Astrocyte (in vitro differentiated cells and primary cell): ENCODE measurements at regions not wholly inside any gene's neighbourhood (a gene's known extent, or its start where the extent isn't known, plus 50 kb on each side); places are given as distances from the start of the nearest gene placed in this dataset.

Experiments
- CTCF ChIP-seq: IDR thresholded peaks from 2 replicates; pipeline ENCODE4 v1.5.1; 2011; ENCODE audit warnings: low read depth, mild to moderate bottlenecking, inconsistent platforms, low read length, moderate library complexity; ENCODE audit not compliant: insufficient read depth
- EZH2 ChIP-seq: IDR thresholded peaks from 2 replicates; pipeline ENCODE4 v1.6.1; 2012; ENCODE audit warnings: mild to moderate bottlenecking, low read length, inconsistent platforms; ENCODE audit not compliant: insufficient read depth

DNA sequence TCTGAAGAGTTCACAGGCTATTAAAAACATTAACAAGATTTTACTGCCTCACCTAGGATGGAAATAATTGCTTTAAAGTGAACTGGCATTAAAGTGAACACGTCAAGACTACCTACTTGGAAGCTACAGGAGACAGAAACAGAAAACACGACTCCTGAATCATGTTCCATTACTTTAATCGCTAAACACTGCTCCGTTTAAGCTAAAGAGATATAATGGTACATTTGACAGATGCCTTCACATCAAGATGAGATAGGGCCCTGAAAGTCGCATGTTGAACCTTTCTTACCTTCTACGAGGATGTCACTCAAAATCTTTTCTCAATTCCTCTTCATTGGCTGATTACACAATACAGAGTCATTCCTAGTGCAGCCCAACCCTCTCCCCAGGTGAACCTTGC, 206.3 kb upstream of the GATB start:
- TF ChIP-seq CTCF: no peak
- no peak for TF ChIP-seq EZH2
